GM18505 (cell line): ENCODE measurements at regions not wholly inside any gene's neighbourhood (a gene's known extent, or its start where the extent isn't known, plus 50 kb on each side); places are given as distances from the start of the nearest gene placed in this dataset.
"Not testable (repeated sequence)": the region's sequence is repeated elsewhere in the genome, so short reads cannot be mapped to it uniquely, and the experiment has no call there.

Experiments used
- ATAC-seq: cut with Tn5 transposase; IDR thresholded peaks from one replicate; pipeline ENCODE4 v1.9.1; 2021; ENCODE audit not compliant: unreplicated experiment
- POLR2A ChIP-seq: IDR thresholded peaks from 4 replicates; pipeline ENCODE4 v1.6.1; 2011; ENCODE audit warnings: borderline replicate concordance; ENCODE audit not compliant: insufficient read depth, insufficient read length; ENCODE audit errors: extremely low read depth

DNA sequence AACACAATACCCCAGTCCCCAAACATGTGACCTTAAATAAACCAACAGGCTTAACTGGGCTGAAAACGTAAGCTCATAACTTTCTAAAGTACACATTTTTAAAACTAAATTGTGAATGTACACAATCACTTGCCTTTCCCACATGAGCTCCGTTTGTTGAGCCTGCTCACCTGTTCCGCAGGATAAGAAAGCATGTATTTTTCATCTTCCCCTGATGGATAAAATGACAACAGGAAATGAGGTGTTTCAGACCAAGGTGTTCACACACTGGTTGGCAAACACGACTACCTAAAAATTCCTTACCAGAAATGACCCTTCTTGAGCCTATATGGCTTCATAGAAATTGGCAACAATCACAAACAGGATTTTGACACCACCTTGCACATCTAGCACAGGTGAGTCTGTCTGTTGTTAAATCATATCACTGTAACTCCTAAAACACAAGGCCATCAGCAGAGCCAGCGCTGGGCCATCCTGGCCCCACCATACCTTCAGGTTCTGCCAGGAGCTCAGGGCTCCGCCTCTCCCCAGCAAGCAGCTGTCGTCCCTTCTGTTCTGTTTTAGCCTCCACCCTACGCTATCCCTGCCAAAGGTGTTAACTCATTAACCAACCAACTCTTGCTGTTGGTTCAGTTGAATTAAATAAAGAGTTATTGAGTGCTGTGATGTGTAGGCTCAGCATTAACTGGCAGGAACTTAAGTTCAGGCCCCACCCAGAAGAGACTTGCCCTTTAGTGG lies 73.6 kb upstream of the RNF32 start:
- no peak for ATAC-seq
- no peak for TF ChIP-seq POLR2A

DNA sequence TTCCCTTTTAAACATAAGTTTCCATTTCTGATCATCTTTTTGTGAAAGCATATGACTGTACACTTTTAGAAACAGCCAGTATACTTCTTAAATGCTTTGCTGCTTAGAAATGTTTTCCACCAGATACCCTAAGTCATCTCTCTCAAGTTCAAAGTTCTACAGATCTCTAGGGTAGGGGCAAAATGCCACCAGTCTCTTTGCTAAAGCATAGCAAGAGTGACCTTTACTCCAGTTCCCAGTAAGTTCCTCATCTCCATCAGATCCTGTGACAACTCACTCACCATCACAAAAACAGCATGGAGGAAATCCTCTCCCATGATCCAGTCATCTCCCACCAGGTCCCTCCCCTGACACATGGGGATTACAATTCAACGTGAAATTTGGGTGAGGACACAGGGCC lies 75.6 kb upstream of the RNF32 start:
- ATAC-seq, result not testable (repeated sequence)

DNA sequence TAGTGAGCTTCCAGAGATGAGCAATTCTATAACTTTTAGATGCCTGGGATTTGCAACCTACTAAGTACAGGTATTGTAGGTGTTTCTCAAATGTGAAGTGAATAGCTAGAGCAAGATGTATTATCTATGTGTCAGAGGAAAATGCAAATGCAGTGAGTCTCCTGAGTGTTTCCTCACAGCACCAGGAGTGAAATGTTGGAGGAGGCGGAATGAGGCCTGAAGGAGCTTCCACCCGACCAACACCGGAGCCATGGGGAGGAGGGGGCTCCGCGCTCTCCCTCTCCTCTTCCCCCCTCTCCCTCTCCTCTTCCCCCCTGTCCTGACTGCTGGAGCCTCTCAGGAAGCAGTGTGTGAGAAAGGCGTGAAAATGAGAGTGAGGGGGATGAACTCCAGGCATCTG lies 79.9 kb upstream of the RNF32 start:
- no peak for TF ChIP-seq POLR2A
- ATAC-seq, result no peak

DNA sequence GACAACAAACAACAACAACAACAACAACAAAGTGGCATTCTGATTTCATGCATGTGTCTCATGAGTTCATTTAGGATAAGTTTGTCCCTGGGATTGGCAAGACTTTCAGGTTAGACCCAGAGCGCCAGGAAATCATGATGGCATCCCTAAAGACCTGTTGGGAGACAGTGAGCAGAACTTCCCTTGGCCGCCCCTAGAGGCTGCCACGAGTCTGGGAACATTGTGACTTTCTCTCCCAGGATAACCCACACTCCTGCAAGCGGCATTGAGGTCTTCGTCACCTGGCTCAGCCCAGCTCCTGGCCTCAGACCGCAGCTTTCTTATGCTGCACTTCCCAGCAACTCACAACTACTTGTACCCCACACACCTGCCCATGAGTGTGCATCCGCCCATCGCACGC lies 80.5 kb upstream of the RNF32 start:
- no peak for ATAC-seq
- no peak for TF ChIP-seq POLR2A

DNA sequence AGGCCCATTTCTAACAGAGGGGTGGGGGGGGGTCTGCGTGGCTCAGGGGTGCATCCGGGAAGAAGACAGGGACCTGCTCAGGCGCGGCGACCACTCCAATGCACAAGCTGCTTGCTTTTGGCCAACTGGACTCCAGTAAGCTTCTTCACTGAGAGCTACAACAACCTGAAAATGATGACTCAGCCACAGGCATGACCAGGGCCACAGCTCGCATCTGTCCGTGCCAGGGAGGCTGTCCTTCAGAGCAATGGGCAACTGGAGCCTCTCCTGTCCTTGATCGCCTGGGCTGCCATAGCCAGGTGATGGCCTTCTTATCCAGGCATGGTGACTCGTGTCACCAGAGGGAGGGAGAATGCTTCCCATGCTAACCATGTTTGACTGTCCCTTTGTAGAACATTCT lies 81.6 kb upstream of the RNF32 start:
- ATAC-seq, result no peak
- no peak for TF ChIP-seq POLR2A

DNA sequence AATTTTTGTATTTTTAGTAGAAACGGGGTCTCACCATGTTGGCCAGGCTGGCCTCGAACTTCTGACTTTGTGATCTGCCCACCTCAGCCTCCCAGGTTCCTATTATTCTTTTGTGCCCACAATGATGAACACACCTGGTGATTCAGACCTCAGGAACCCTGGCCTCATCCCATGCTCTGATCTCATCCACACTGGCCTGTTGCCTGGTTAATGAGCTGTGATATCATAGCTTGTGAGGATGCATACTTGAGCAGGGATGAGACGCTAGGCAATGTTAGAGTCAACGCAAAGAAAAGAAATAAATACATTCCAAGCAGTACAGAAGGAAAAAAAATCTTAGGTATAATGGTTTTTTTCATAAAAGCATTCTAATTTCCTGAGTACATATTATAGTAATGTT lies 82.4 kb upstream of the RNF32 start:
- no peak for TF ChIP-seq POLR2A
- no peak for ATAC-seq

DNA sequence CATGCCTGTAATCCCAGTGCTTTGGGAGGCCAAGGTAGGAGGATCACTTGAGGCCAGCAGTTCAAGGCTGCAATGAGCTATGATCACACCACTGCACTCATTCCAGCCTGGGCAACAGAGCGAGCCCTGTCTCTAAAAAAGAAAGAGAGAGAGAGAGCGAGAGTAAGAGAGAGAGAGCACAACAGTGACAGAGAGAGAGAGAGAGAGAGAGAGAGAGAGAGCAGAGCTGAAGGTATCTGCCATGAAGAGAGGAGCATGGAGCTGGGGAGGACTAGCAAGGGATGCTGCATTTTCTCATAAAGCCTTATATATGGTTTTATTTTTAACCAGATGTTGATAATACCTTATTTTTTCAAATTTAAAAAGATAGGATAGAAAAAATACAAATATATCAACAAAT lies 84.5 kb upstream of the RNF32 start:
- TF ChIP-seq POLR2A, result no peak
- ATAC-seq, result no peak

DNA sequence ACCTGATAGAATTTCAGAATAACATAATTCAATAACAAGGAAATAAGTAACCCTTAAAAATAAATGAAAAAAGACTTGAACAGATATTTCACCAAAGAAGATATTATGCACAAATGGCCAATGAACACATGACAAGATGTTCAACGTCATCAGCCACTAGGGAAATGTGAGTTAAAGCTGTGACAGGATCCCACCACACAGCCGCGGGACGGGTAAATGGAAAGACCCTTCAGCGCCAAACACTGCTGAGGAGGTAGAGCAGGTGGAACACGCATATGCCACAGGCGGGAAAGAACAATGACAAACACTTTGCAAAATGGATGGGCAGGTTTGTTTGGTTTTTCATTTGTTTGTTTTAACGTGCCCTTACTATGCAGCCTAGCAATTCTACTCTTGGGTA lies 86.1 kb upstream of the RNF32 start:
- TF ChIP-seq POLR2A, result no peak
- no peak for ATAC-seq

DNA sequence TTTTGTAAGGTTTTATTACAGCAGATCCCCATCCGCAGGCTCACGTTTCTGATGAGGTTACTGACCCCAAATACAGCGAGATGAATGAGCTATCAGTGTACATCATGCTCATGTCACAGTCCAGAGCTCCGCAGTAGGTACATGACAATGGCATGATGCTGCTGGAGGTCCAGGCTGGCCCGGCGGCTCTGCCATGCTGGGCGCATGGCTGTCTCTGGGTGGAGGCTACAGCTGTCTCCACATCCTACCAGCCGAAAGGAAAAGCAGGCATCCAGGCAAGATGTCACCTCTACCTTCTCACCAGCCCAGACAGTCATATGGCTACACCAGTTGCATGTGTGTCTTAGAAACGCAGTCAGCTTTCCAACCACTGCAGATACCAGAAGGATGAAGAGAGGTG lies 90.9 kb upstream of the RNF32 start:
- no peak for TF ChIP-seq POLR2A
- no peak for ATAC-seq

DNA sequence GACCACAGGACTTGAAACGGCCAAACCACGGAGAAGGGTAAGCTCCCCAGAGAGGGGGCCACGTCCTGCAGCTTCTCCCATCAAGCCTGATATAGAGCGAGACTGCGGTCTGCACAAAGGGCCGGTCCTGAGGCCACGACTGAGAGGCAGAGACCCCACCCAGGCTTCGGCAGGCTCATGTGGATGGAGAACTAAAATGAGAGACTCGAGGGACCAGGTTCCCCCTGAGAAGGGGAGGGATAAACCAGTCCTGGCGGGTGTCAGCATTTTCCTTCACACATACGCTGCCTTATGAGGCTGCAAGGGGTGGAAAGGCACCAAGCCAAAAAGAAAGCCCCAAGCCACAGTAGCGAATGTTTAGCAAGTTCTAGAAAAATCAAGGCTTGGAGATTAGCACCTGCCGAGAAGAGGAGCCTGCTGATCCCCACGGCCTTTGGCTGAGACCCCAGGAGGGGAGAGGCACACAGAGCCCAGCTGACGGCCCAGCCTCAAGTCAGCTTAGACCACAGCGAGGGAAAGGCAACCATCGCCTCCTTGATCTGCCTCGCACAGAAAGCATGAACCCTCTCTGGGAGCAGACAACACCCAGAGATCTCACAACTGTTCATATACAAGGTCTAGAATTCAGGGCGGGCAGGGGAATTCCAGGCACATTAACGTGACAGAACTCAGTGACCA lies 92.6 kb upstream of the RNF32 start:
- TF ChIP-seq POLR2A, result no peak
- ATAC-seq, result no peak

DNA sequence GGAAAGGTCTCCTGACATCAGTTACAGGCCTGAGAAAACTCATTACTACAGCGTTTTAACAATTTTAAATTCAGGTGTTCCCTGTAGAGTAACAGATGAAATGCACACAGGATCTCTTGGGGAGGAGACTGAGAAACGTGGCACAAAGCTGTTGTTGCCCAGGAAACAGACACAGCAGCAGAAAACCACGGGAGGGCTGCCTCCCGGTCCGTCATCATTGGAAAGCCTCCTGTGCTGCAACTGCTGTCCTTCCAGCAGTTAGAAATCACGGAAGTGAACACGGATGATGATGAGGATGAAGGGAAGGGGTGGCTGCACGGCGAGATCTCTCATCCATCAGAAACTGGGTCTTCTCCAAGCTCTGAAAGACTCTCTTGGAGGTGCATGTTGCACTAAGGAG lies 94.6 kb upstream of the RNF32 start:
- TF ChIP-seq POLR2A, result no peak
- no peak for ATAC-seq

DNA sequence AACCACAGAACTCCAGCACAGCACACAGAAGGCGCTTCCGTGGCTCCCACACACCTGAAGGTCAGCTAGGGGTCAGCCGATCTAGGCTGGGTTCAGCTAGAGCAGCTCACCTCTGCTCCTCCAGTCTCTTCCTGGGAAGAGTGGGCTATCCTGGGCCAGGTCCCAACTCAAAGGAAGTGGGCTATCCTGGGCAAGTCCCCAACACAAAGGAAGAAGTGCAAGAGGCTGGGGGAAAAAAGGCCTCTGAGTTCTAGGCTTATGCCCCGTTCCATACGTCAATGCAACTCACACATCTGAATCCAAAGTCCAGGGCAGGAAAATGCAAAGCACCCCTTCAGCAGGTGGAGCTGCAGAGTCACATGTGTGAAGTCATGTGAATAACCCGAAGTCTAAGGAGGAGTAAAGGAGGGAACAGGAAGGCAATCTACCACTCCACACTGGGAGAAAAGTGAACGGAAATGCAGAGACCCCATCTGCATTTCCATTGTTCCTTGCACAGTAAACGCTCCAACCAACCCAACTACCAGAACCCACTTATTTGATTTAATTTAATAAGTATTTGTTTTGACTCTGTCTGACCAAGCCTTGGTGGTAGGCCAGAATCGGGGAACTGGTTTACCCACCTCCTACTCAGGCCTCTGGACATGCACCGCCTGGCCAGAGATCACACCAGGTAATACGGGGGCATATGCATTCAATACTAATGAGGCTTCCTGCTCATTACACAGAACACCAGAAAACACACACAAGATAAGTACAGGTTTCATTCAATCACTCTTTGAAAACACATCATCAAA lies 95.5 kb upstream of the RNF32 start:
- TF ChIP-seq POLR2A, result no peak

DNA sequence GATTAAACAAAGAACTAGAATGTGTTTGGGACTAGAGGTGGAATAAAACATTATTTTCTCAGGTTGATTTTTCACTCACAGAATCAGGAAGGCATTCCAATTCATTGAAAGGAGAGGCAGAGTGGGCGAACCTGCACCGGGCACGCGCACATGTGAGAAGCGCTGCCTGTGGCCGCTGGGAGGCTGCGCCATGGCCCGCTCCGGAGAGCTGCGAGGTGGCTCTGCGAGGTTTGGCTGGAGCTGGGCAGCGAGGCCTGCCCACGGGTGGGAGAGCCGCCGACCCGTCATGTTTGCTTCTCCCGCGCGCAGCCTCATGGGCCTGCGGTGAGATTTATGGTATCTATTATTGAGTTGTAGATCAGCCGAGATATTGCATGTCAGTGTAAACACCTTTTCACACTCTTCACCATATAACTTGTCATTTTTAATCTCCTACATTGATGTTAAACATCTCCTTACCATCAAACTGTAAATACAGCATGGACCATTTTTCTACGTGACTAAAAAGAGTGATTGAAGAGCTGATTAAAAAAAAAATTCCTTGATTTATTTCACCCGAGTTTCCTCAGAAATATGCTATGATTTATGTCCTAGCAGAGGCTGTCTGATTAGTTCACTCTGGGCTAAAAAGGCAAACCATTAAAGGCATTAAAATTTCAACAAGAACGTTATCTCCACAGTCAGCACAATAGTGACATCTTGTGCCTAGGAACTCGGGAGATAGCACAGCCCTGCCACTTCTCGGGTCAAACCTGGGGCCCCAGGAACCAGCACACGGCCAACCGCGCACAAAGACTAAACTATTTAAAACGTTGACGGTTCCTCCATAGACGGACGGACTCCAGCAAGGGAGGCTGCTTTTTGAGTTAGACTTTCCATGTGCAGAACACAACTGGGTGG lies 96.6 kb upstream of the RNF32 start:
- ATAC-seq, result no peak
- no peak for TF ChIP-seq POLR2A

More for the DNA sequence above, 95.5 kb upstream of the RNF32 start:
- ATAC-seq, result no peak
